ENCODE measurements at regions not wholly inside any gene's neighbourhood (a gene's known extent, or its start where the extent isn't known, plus 50 kb on each side); places are given as distances from the start of the nearest gene placed in this dataset.
"Not testable (repeated sequence)": the region's sequence is repeated elsewhere in the genome, so short reads cannot be mapped to it uniquely, and the experiment has no call there.

GRCh38 chr13:40043764-40044163 lies 388.3 kb downstream of the COG6 start:
- Histone ChIP-seq H3K4me1 (ENCODE audit: control insufficient read depth, insufficient read depth, low read length) (no peaks in the 10 kb centered on the region), H3K36me3 (ENCODE audit: control insufficient read depth, insufficient read depth, low read length) (no peaks in the 10 kb centered on the region), H3K9ac (ENCODE audit: low read length) (no peak overlapping the region), H3K4me3 (ENCODE audit: low read depth, low read length) (no peak overlapping the region), H3K9me3 (ENCODE audit: control insufficient read depth, insufficient read depth, low read depth, low read length) (no peaks in the 10 kb centered on the region), H3K27ac (ENCODE audit: low read depth, low read length) (no peak overlapping the region), H3K27me3 (ENCODE audit: control insufficient read depth, insufficient read depth, low read length) (no peaks in the 10 kb centered on the region)

DNA sequence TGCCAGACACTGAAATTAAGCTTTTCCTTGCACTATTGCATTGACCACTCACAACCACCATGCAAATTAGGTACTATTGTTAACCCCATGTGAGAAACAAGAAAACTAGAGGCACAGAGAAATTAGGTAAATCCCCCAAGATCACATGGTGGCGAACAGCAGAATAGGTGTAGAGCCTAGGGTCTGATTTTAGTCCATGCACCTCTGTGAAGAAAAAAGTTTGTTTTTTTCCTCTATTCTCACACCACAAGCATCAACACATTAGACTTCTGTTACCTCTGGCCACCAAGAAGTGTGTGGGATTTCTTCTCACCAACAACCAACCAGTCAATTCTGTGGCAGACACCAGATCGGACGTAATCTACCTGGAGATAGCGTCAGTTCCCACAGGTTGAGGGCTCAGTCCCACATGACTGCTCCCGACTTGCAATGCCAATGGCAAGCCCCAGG lies 391.9 kb downstream of the COG6 start:
- Histone ChIP-seq H3K4me1 (ENCODE audit: control insufficient read depth, insufficient read depth, low read length) (no peaks in the 10 kb centered on the region), H3K27me3 (ENCODE audit: control insufficient read depth, insufficient read depth, low read length) (no peaks in the 10 kb centered on the region), H3K9ac (ENCODE audit: low read length) (no peak overlapping the region), H3K27ac (ENCODE audit: low read depth, low read length) (no peak overlapping the region), H3K4me3 (ENCODE audit: low read depth, low read length) (no peak overlapping the region), H3K9me3 (ENCODE audit: control insufficient read depth, insufficient read depth, low read depth, low read length) (no peaks in the 10 kb centered on the region), H3K36me3 (ENCODE audit: control insufficient read depth, insufficient read depth, low read length) (no peaks in the 10 kb centered on the region)

DNA sequence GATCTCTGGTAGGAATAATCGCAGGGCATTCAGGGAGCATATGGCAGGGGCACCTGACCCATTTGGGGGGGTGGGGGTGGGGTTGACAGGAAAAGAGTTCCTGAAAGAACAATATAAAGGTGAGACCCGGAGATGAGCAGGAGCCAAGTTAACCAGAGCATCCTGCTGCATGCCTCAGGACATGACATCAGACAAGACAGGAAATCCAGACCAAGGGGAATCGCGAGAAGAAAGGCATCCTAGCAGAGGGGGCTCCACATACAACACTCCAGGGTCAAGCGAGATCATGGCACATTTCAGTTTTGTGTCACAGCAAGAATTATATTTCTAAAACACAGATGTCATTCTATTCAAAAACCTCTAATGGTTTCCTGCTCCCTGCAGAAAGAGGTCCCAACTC lies 393.1 kb downstream of the COG6 start:
- H3K36me3 ChIP-seq (ENCODE audit: control insufficient read depth, insufficient read depth, low read length) = no peaks in the 10 kb centered on the region
- H3K9me3 ChIP-seq (ENCODE audit: control insufficient read depth, insufficient read depth, low read depth, low read length) = no peaks in the 10 kb centered on the region
- no peak overlapping the region for H3K27ac ChIP-seq (ENCODE audit: low read depth, low read length)
- H3K4me3 ChIP-seq (ENCODE audit: low read depth, low read length) = no peak overlapping the region
- no peak overlapping the region for H3K9ac ChIP-seq (ENCODE audit: low read length)
- H3K4me1 ChIP-seq (ENCODE audit: control insufficient read depth, insufficient read depth, low read length) = no peaks in the 10 kb centered on the region
- no peaks in the 10 kb centered on the region for H3K27me3 ChIP-seq (ENCODE audit: control insufficient read depth, insufficient read depth, low read length)

DNA sequence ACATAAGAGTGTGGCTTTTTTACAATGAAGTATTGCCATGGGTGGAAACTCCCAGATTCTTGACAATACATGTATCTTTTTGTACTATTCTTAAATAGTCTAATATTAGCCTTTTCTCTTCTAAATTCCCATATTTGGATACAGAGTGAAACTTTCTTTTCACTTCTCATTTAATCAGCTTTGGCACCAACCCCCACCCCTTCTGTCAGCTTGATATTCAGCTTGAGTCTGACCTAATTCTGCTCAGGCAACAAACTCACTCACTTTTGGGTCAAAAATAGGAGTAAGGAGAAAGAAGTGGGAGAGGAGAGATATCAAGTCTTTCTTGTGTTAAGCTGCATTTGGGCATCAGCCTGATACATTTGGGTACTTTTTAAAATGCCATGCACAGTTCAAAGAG lies 397.5 kb downstream of the COG6 start:
- Histone ChIP-seq H3K27ac (ENCODE audit: low read depth, low read length) (no peak overlapping the region), H3K9me3 (ENCODE audit: control insufficient read depth, insufficient read depth, low read depth, low read length) (no peaks in the 10 kb centered on the region), H3K36me3 (ENCODE audit: control insufficient read depth, insufficient read depth, low read length) (no peaks in the 10 kb centered on the region), H3K4me3 (ENCODE audit: low read depth, low read length) (no peak overlapping the region), H3K27me3 (ENCODE audit: control insufficient read depth, insufficient read depth, low read length) (no peaks in the 10 kb centered on the region), H3K9ac (ENCODE audit: low read length) (no peak overlapping the region), H3K4me1 (ENCODE audit: control insufficient read depth, insufficient read depth, low read length) (no peaks in the 10 kb centered on the region)

- Histone ChIP-seq H3K27ac (ENCODE audit: low read depth, low read length) (no peak overlapping the region), H3K27me3 (ENCODE audit: control insufficient read depth, insufficient read depth, low read length) (no peaks in the 10 kb centered on the region), H3K36me3 (ENCODE audit: control insufficient read depth, insufficient read depth, low read length) (no peaks in the 10 kb centered on the region), H3K9ac (ENCODE audit: low read length) (no peak overlapping the region), H3K9me3 (ENCODE audit: control insufficient read depth, insufficient read depth, low read depth, low read length) (no peaks in the 10 kb centered on the region), H3K4me3 (ENCODE audit: low read depth, low read length) (no peak overlapping the region), H3K4me1 (ENCODE audit: control insufficient read depth, insufficient read depth, low read length) (no peaks in the 10 kb centered on the region)
Observed at GRCh38 chr13:40053401-40053800, 397.9 kb downstream of the COG6 start.

- not testable (repeated sequence) for H3K9me3 ChIP-seq (ENCODE audit: control insufficient read depth, insufficient read depth, low read depth, low read length); H3K9ac ChIP-seq (ENCODE audit: low read length); H3K27me3 ChIP-seq (ENCODE audit: control insufficient read depth, insufficient read depth, low read length)
Observed at GRCh38 chr13:40054422-40054821, 399.0 kb downstream of the COG6 start.

GRCh38 chr13:40056898-40057619 lies 401.6 kb downstream of the COG6 start:
- H3K4me3 ChIP-seq (ENCODE audit: low read depth, low read length) = no peak overlapping the region
- H3K36me3 ChIP-seq (ENCODE audit: control insufficient read depth, insufficient read depth, low read length) = no peaks in the 10 kb centered on the region
- H3K9me3 ChIP-seq (ENCODE audit: control insufficient read depth, insufficient read depth, low read depth, low read length) = no peaks in the 10 kb centered on the region
- no peak overlapping the region for H3K9ac ChIP-seq (ENCODE audit: low read length)
- no peaks in the 10 kb centered on the region for H3K27me3 ChIP-seq (ENCODE audit: control insufficient read depth, insufficient read depth, low read length)
- no peak overlapping the region for H3K27ac ChIP-seq (ENCODE audit: low read depth, low read length)
- no peaks in the 10 kb centered on the region for H3K4me1 ChIP-seq (ENCODE audit: control insufficient read depth, insufficient read depth, low read length)

More at GRCh38 chr13:40054422-40054821, 399.0 kb downstream of the COG6 start:
- H3K27ac ChIP-seq (ENCODE audit: low read depth, low read length); H3K4me1 ChIP-seq (ENCODE audit: control insufficient read depth, insufficient read depth, low read length); H3K4me3 ChIP-seq (ENCODE audit: low read depth, low read length); H3K36me3 ChIP-seq (ENCODE audit: control insufficient read depth, insufficient read depth, low read length): not testable (repeated sequence)

DNA sequence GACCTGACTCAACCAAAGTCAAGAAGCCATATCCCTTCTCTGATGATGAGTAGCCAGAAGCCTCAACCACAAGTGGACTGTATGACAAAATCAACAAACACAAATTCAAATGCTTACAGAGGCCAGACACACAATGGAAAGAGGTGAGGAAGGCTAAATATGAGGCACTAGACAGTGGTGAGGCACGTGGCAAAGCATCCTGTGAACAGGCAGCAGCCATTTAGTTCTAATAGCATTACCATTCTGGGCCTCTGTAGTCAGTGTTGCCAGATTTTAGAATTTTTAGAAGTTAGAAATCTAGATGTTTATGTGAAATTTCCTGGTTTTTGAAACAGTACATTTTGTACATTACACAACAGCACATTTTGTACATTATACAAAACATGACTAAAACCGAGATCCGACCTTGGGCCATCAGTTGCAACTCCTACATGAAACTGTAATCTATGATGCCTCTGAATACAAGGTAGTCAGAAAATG lies 403.3 kb downstream of the COG6 start:
- no peak overlapping the region for H3K4me3 ChIP-seq (ENCODE audit: low read depth, low read length)
- H3K9ac ChIP-seq (ENCODE audit: low read length) = no peak overlapping the region
- no peaks in the 10 kb centered on the region for H3K36me3 ChIP-seq (ENCODE audit: control insufficient read depth, insufficient read depth, low read length)
- no peaks in the 10 kb centered on the region for H3K4me1 ChIP-seq (ENCODE audit: control insufficient read depth, insufficient read depth, low read length)
- H3K9me3 ChIP-seq (ENCODE audit: control insufficient read depth, insufficient read depth, low read depth, low read length) = no peaks in the 10 kb centered on the region
- H3K27me3 ChIP-seq (ENCODE audit: control insufficient read depth, insufficient read depth, low read length) = no peaks in the 10 kb centered on the region
- H3K27ac ChIP-seq (ENCODE audit: low read depth, low read length) = no peak overlapping the region

GRCh38 chr13:40059540-40060232 lies 404.2 kb downstream of the COG6 start:
- Histone ChIP-seq H3K27me3 (ENCODE audit: control insufficient read depth, insufficient read depth, low read length) (no peaks in the 10 kb centered on the region), H3K36me3 (ENCODE audit: control insufficient read depth, insufficient read depth, low read length) (no peaks in the 10 kb centered on the region), H3K9me3 (ENCODE audit: control insufficient read depth, insufficient read depth, low read depth, low read length) (no peaks in the 10 kb centered on the region), H3K4me1 (ENCODE audit: control insufficient read depth, insufficient read depth, low read length) (no peaks in the 10 kb centered on the region), H3K27ac (ENCODE audit: low read depth, low read length) (no peak overlapping the region), H3K4me3 (ENCODE audit: low read depth, low read length) (no peak overlapping the region), H3K9ac (ENCODE audit: low read length) (no peak overlapping the region)

DNA sequence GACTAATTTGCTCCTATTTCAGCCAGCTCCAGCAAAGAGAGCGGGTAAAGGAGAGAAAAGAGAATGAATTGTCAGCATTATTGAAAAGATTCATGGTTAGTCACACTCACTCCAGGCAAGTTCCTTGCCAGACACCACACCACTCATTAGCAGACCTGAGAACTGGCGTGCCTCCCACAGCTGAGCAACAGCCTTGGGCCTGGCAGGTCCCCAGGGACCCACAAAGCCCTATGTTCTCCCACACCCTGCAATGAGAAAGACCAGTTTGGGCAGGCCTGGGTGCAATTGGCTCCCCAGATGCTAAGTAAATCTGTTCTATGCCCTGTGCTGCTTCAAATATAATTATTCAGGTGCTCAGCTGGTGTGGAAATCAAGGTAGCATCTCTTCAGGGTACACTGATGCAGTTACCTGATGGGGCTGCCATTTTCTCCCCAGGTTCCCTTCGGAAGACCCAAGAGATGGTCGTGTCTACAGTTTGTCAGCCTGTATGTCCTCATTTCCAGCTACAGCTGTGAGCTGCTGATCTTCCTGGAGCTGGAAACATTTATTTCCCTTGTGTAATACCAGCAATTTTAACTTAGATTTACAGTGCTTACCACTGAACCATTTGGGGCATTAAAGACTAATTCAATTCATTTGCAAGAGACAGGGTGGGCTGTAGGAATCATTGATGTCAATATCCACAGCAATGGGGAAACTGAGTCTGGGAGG lies 405.0 kb downstream of the COG6 start:
- H3K36me3 ChIP-seq (ENCODE audit: control insufficient read depth, insufficient read depth, low read length) = no peaks in the 10 kb centered on the region
- no peaks in the 10 kb centered on the region for H3K4me1 ChIP-seq (ENCODE audit: control insufficient read depth, insufficient read depth, low read length)
- H3K9me3 ChIP-seq (ENCODE audit: control insufficient read depth, insufficient read depth, low read depth, low read length) = no peaks in the 10 kb centered on the region
- no peak overlapping the region for H3K4me3 ChIP-seq (ENCODE audit: low read depth, low read length)
- H3K9ac ChIP-seq (ENCODE audit: low read length) = no peak overlapping the region
- no peaks in the 10 kb centered on the region for H3K27me3 ChIP-seq (ENCODE audit: control insufficient read depth, insufficient read depth, low read length)
- H3K27ac ChIP-seq (ENCODE audit: low read depth, low read length) = no peak overlapping the region

All from HUES6 (cell line).